Suppressor macrophage (primary cell): ENCODE measurements at regions not wholly inside any gene's neighbourhood (a gene's known extent, or its start where the extent isn't known, plus 50 kb on each side); places are given as distances from the start of the nearest gene placed in this dataset.
"Not testable (repeated sequence)": the region's sequence is repeated elsewhere in the genome, so short reads cannot be mapped to it uniquely, and the experiment has no call there.

ENCODE experiments used
- DNase-seq, 4 experiments: peaks; one replicate each; pipeline ENCODE4 v3.0.0-alpha.2; 2020 to 2022

DNA sequence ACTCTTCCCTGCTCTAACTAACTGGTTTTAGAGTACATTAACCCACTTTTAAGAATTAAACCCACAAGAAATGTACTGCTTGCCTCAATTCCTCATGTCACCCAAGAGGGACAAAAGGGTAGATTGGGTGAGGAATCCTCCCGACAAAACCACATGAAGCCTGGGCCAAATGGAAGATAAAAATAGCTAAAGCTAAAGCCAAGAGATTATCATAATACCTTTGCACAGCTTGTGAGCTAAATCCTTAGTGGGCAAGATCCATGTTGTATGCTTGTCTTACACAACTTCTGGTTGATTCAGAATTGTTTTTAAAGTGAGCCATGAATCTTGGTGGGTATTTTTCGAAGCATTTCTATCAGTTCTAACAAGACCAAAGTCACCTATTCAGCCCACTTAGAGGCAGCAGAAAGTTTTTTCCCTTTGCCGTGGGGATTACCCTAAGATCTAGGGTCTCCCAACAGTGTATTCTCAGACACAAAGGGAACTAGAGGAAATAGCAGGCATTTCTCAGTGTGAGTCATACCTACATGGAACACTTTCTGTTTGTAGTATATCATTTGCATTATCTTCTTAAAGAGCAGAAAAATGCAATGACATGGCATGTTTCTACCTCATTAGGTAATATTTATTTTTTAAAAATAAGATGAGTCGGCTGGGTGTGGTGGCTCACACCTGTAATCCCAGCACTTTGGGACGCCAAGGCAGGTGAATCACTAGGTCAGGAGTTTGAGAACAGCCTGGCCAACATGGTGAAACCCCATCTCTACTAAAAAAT, 616.6 kb downstream of the KCNH5 start:
- no peak for DNase-seq

DNA sequence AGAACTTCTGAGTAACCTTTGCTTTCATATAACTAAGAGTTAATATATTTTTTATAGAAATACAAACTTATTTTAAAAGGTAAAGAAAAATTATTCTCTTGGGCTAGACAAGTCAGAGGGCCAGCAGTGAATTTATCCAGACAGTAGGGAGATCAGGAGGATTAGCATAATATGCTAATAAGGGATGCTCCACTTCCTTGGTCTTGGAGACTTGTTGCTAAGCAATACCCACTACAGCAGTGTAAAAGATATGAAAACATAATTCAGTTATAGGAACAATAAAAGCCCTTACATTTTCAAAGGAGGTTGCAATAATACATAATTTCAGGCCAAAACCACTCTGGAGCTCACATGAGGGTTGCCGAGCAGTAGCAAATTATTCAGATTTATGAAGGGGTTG, 615.6 kb downstream of the KCNH5 start:
- no peak for DNase-seq

DNA sequence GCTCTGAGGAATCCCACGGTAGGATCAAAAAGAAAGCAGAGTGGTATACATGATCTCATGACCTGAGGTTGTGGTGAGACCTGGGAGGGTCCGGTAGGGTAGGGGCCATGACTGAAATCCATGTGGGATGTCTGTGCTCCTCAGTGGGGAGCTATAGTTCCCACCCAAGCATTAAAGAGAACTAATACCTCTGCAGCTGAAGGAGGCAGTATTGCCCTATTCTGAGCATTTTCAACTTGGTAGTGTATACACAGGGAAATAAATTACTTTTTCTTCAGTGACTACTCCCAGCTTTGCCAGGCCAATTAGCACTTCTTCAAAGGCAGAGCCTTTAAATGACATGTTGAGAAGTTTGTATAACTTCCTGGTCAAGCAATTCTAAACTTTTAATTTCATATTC, 613.8 kb downstream of the KCNH5 start:
- no peak for DNase-seq

DNA sequence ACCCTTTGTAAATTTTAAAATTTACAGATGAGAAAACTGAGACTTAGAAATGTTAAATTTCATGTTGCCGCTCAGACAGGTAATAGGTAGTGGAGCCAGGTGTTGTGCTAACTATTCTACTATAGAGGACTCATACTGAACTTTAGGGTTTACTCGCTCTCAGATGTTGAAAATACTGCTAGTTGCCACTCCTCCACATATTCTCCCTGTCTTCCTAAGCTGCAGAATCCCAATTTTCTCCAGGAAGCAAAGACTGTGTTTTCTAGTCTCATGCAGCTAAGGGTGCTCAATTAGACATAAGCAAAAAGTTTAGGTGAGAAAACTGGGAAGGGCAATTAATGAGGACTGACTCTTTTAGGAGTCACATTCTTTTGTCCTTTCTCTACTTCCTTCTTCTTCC, 612.3 kb downstream of the KCNH5 start:
- no peak for DNase-seq

DNA sequence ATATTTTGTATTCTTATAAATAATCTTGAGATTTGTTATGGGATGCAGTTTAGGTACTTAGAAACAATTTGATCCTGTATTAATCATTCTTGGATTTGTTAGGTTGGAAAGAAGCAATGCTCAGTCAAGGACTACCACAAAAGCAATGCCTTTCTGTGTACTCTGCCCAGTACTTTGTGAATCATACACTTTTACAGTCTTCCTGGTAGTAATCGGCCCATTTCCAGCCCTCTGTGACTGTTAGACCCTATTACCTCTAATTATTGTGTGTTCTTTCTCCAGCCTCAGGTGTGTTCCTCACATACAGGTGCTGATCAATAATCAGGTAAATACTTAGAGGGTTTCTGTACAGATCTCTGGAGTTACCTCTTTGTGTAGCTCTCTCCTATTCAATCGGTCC, 609.0 kb downstream of the KCNH5 start:
- no peak for DNase-seq

DNA sequence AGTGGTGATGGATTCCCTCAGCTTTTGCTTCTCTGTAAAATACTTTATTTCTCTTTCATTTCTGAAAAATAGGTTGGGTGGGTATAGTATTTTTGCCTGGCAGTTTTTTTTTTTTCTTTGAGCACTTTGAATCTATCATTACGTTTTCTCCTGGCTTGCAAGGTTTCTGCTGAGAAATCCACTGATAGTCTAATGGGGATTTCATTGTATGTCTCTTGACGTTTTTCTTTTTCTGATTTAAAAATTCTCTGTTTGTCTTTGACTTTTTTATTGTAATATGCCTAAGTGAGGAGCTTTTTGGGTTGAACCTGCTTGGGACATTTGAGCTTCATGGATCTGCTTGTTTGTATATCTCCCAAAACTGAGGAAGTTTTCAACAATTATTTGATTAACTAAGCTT, 606.0 kb downstream of the KCNH5 start:
- DNase-seq: no peak

DNA sequence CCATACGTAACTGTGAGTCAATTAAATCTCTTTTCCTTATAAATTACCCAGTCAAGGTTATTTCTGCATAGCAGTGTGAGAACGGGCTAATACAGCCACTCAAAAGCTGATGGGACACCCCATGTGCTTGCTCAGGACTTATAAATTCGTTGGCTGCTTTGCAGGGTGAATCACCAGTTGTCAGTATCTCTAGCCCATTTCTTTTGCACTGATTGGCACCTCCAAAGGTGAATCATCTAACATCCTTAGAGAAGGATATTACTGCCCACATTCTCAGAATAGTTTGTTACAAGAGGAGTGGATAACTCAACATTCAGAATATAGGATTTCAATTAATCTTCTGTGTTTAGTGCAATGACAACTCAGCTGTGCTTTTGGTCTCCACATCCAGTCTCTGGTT, 601.5 kb downstream of the KCNH5 start:
- DNase-seq: no peak

DNA sequence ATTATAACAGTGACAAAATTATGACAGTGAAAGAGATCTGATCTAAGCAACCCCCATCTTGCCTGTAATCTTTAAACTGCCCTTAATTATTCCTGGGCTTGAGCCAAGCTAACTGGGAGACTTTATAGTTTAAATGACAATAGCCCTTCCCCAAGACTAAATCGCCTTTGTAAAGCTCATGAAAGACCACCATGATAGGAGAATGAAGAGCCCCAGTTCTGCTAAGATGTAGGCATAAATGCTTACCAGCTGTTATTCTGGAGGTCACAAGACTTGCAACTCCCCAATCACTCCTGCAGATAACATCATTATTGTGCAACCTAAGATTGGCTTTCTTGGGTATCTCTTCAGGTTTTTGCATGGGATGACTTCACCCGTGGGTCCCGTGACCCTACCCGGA, 599.7 kb downstream of the KCNH5 start:
- no peak for DNase-seq

DNA sequence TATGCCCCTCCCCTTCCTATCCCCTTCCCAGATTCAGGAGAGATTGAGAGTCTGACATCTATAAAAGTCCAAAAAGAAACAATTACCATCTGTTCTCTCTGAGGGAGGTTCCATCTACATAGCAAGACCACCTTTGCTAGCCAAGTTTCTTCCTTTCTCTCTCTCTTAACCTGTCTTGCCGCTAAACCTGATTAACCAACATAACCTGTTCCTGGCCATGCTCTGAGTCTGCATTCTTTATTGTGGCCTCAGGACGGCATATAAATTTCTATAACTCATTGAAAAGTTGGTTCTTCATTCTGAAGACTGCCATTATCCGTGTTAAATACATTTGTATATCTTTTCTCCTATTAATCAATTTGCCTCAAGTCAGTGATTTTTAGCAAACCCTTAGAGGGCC, 594.0 kb downstream of the KCNH5 start:
- DNase-seq: no peak

DNA sequence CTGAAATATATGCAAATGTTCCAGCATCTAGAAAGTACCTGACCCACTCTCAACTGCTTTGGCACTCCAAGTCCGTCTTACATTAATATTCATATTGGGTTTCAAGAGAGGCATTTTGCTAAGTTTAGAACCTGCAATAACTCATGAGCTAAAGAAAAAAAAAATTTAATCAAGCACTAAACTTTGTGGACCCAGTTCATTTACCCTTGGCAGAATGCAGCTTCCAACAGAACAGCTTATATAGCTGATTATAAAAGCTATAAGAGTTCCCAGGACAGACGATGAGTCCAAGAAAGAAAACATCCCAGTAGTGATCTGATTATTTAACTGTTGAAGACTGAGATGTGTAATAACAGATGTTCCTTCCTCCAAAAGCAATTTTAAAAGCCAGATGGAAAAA, 592.0 kb downstream of the KCNH5 start:
- DNase-seq: no peak

DNA sequence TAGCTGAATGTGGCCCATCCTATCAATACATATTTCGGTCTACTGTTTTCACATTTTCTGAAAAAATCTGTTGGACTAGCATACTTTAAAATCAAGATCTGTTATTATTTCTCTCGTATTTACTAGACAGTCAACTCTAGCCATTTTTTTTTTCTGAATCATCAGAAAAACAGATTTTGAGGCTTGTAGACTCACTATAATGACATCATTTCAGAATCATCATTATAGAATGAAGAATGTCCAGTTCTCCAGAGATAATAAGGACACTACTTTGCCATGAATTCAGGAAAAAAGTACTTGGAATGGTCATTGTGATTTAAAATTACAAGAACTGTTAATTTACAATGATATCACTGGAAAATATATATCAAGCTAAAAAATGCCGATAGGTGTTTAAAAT, 589.8 kb downstream of the KCNH5 start:
- DNase-seq: no peak

DNA sequence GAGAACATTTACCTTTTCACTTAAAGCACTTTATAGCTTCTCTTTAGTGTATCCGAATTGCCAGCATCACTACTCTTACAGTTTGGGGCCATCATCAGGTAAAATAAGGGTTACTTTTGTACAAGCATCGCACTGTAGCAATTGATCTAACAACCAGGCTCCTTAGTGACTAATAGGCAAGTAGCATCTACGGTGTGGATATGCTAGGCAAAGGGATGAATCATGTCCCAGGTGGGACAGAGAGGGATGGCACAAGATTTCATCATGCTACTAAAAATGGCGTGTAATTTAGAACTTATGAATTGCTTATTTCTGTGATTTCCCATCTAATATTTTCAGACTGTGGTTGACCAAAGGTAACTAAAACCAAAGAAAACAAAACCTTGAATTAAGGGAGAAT, 582.3 kb downstream of the KCNH5 start:
- no peak for DNase-seq

DNA sequence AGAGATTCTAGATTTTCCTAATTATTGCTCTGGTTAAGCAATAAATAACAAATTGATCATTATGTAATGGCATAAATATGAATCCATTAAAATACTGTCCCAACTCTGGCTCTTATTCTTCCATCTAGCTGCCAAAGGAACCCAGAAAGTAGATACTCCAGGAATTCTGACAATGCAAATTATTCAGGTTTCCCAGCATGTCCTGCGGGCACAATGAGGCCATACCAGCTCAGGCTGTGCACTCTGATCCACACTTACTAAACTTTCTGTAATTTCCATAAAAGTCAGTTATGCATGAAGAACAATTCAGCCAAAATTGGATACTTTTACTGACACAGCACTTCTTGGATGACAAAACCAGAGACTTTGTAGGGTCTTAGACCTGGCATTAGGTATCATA, 576.3 kb downstream of the KCNH5 start:
- no peak for DNase-seq

DNA sequence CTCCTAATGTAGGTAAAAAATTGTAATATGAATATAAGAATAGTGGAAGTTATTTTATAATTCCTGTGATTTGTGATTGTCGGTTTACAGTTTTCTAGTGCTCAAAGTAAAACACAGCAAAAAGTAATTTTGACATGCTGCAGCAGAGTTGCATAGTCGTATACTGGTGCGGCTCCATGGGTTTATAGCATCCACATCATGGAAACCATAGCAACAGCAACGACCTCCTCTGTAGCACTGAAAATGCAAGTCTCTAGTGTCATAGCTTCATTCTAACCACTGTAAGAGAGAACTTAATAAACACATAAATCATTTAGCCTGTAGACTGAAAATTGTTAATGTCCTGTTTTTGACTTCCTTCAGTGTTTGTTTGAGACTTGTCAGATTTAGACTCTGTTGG, 574.3 kb downstream of the KCNH5 start:
- DNase-seq: no peak

DNA sequence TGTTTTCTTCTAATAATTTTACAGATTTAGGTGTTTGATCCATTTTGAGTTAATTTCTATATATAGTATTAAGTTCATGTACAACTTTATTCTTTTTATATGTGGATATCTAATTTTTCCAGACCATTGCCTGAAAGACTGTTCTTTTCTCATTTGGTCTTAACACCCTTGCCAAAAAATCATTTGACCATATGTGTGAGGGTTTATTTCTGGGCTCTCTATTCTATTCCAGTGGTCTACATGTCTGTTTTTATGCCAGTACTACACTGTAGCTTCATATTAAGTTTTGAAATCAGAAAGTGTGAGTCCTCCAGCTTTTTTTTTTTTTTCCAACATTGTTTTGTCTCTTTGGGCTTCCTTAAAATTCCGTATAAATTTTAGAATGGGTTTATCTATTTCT, 554.1 kb downstream of the KCNH5 start:
- no peak for DNase-seq

DNA sequence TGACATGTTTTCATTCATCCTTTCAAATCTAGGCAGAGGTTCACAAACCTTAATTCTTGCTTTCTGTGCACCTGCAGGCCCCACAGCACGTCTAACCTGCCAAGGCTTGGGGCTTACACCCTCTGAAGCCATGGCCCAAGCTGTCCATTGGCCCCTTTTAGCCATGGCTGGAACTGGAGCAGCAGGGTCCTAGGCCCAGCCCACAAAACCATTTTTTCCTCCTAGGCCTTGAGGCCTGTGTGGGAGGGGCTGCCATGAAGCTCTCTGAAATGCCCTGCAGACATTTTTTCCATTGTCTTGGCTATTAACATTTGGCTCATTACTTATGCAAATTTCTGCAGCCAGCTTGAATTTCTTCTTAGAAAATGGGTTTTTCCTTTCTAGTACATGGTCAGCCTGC, 547.5 kb downstream of the KCNH5 start:
- no peak for DNase-seq

DNA sequence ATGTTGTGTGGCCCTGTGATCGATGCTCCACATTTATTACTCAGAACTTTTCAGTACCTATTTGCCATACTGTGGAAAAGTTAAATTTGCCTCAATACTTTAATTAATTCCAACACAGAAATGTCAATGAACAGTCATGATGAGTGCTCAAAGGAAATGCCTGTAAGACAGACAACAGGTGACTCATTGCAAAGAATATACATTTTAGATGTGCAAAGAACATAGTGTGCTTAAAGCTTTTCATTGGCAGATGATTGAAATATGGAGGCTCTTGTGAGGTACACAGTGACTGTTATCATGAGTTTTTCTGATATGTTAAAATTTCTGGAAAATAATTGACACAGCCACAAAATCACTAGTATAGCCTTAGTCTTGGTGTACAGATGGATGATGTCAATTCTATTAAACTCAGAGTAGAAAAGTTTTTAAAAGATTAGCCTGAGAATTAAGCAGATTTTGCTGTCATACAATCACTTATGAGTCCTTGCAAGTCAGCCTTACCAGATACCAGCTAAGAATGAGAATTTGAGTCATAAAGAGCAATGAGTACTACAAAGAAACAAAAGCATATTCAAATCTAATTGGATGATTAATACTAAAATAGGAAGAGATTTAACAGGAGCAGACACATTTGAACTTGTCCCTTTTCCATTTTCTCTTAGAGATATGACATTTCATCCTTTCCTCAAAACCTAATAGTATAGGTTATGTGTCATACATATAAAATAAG, 544.1 kb downstream of the KCNH5 start:
- no peak for DNase-seq

DNA sequence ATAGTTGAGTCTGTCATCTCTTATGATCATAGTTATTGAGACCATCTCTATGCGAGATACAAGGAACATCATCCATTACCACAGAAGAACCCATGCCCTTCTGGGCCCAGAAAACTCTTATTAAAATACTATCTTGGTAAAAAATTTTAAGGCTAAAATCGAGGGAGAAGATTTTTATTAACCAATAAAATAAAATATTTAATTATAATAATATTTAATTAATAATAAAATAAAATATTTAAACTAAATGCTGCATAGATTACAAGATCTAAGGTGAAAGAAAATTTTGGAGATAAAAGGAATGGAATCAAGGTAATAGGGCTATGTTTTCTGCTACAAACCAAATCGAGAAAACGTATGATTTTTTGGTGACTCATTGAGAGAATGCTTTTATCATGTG, 540.2 kb downstream of the KCNH5 start:
- no peak for DNase-seq

DNA sequence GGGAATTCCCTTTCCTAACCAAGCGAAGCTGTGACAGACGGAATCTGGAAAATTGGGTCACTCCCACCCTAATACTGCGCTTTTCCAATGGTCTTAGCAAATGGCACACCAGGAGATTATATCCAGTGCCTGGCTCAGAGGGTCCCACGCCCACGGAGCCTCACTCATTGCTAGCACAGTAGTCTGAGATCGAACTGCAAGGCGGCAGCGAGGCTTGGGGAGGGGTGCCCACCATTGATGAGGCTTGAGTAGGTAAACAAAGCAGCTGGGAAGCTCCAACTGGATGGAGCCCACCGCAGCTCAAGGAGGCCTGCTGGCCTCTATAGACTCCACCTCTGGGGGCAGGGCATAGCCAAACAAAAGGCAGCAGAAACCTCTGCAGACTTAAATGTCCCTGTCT, 523.9 kb downstream of the KCNH5 start:
- not testable (repeated sequence) for DNase-seq

DNA sequence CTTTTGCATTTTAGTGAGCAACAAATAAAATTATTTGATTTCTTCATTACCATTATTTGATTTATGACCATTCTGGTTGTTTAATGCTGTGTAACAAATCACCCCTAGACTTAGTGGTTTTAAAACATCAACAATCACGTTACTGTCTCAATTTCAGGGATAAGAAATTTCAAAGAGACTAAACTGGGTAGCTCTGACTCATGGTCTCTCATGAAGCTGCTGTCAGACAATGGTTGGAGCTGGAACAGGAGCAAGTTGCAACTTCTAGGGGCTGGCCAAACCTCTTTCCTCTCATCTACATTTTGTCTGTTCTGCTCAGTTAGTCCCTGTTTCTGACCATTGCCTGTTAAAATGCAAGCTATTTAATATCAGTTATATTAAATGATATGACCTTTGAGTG, 517.0 kb downstream of the KCNH5 start:
- DNase-seq: no peak

DNA sequence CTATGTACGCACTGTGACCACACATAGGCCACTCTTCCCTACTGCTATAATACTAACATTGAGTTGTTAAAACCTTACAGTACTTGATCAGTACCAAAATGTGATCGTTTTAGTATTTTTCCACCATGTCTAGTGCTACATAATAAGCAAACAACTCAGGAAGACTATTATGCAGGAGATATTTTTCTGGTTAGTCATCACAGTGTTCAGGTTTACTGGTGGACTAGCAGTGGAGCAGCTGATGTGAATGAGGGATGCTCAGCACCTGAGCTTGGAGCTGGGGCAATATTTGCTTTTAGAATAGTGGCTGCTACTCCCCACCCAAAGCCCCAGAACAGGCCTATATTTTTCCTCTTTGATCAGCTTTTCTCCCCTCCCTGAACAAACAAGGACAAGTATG, 513.1 kb downstream of the KCNH5 start:
- no peak for DNase-seq

DNA sequence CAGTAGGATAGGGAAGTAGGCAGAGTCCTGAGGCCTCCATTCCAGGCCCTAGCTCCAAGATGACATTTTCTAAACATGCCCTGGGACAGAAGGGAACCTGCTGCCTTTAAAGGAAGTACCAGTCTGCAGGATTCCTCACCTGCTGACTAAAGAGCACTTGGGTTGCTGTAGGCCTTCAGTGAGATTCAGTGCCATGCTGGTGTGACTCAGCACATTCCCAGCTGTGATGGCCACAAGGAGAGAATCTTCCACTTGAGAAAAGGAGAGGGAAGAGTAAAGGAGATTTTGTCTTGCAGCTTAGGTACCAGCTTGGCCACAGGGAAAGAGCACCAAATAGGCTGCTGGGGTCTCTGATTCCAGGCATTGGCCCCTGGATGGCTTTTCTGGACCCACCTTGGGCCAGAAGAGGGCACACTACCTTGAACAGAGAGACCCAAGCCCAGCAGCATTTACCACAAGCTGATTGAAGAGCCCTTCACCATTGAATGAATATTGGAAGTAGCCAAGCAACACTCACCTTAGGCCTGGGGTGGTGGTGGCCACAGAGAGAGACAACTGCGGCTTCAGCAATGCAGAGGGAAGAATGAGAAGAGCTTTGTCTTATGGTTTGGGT, 498.3 kb downstream of the KCNH5 start:
- no peak for DNase-seq

DNA sequence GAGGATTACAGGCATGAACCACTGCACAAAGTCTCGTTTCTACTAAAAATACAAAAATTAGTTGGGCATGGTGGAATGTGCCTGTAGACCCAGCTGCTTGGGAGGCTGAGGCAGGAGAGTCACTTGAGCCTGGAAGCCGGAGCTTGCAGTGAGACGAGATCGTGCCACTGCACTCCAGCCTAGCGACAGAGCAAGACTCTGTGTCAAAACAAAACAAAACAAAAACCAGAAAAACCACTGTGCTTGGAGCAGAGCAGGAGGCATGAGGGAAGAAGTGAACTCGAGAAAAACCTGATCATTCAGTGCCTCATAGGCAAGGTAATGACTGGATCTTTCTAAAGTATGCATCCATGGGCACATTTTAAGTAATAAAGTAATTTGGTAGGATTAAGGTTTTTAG, 487.8 kb downstream of the KCNH5 start:
- no peak for DNase-seq

DNA sequence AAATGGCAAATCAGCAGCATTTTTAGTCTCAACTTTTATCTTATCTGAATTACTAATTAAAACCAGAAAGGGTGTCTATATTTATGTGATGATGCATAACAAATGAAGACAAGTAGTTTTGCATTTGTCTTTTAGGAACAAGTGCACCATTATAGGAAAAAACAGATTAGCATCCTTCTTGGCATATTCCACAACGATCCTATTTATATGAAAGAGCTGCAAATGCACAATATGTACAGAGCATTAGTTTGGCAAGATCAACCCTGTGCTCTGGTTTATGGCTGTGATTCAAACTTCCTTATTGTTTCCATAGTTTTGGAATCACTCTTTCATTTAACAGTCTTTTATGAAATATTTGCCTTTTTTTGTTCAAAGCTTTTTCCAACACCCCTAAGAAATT, 486.8 kb downstream of the KCNH5 start:
- DNase-seq: no peak
